ENCODE measurements at regions not wholly inside any gene's neighbourhood (a gene's known extent, or its start where the extent isn't known, plus 50 kb on each side); places are given as distances from the start of the nearest gene placed in this dataset.

- peaks cover 4% of the 10 kb centered on the region for H3K9me3 ChIP-seq (ENCODE audit: low read length)
- TF ChIP-seq ZNF790 (CRISPR knock-in tag; IDR thresholded peaks at IDR 0.05; ENCODE audit: borderline replicate concordance) (no peak), ZNF362 (CRISPR knock-in tag; IDR thresholded peaks at IDR 0.05; ENCODE audit: borderline replicate concordance) (no peak), NFE2 (CRISPR knock-in tag; IDR thresholded peaks at IDR 0.05) (no peak), STAG1 (CRISPR knock-in tag; IDR thresholded peaks at IDR 0.05) (peak; percentile 31)
- TF ChIP-seq, protein P1, sequence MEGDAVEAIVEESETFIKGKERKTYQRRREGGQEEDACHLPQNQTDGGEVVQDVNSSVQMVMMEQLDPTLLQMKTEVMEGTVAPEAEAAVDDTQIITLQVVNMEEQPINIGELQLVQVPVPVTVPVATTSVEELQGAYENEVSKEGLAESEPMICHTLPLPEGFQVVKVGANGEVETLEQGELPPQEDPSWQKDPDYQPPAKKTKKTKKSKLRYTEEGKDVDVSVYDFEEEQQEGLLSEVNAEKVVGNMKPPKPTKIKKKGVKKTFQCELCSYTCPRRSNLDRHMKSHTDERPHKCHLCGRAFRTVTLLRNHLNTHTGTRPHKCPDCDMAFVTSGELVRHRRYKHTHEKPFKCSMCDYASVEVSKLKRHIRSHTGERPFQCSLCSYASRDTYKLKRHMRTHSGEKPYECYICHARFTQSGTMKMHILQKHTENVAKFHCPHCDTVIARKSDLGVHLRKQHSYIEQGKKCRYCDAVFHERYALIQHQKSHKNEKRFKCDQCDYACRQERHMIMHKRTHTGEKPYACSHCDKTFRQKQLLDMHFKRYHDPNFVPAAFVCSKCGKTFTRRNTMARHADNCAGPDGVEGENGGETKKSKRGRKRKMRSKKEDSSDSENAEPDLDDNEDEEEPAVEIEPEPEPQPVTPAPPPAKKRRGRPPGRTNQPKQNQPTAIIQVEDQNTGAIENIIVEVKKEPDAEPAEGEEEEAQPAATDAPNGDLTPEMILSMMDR (CRISPR knock-in tag; IDR thresholded peaks at IDR 0.05): peak; percentile 24; the same call in 1 of the 2 replicates
- H3K27ac ChIP-seq (ENCODE audit: extremely low read length, insufficient read depth, low read length): no peak overlapping the region
- no TSS peak for BruUV-seq (replicated peaks)
- FAIRE-seq (no peak), DNase-seq (ENCODE audit: low spot score) (no peak), ATAC-seq (peak; percentile 51; the same call in 1 of the 3 replicates)
- H3K4me3 ChIP-seq (replicated peaks in 1 of 3; ENCODE audit: insufficient read depth in 1 of 3, low read depth in 2 of 3, low read length in 3 of 3): no peak overlapping the region
- no peaks in the 10 kb centered on the region for H3K79me2 ChIP-seq (ENCODE audit: insufficient read depth, low read length)
- no peaks in the 10 kb centered on the region for H3K27me3 ChIP-seq (ENCODE audit: control insufficient read depth in 1 of 2, insufficient read depth in 2 of 2, low read length in 2 of 2)
- 13% methylated on average over 6 of the region's 6 CpGs for WGBS (ENCODE audit: low lambda C conversion rate)
- in situ Hi-C loops (cut with HindIII; ENCODE audit: extremely low pct_ligation_motif_present, low pct_unique_long_range_greater_than_20kb): no loop called here
- intact Hi-C loops (cut with micrococcal nuclease; ENCODE audit: unreplicated experiment): no loop called here
- no peak overlapping the region for H2AFZ ChIP-seq (ENCODE audit: low read length)
- H3K4me1 ChIP-seq (ENCODE audit: insufficient read depth, low read length): no peaks in the 10 kb centered on the region
- no peak overlapping the region for H3K4me2 ChIP-seq (ENCODE audit: low read depth, low read length)
- CTCF ChIA-PET (ENCODE audit: low intra/inter-chr PET ratio, low total read pairs): no interaction called here
- POLR2A ChIA-PET: no interaction called here
- H4K20me1 ChIP-seq (ENCODE audit: insufficient read depth, low read length): no peaks in the 10 kb centered on the region
- H3K36me3 ChIP-seq (replicated peaks in 1 of 2; ENCODE audit: control insufficient read depth in 1 of 2, insufficient read depth in 2 of 2, low read length in 2 of 2): no peaks in the 10 kb centered on the region
- H3K9ac ChIP-seq (ENCODE audit: insufficient read depth, low read depth, low read length): no peak overlapping the region
Observed at GRCh38 chr3:5787861-5788488, 600.5 kb downstream of the EDEM1 start.

DNA sequence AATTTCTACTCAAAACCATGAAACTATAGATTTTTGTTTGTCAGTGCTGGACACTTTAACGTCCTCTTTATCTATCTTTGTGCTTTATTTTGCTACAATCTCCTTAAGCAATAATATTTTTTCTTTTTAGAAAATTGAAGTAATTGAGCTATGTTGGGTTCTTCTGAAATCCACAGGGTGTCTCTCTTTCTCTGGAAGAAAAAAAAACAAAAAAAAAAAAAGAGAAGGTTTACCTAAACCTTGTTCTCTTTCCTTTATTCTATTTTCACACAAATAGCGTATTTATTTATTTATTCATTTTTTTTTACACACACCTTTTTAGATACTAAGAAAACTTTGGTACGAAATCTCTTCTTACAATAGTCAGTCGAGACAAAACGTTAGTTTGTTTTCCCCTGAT is 601.0 kb downstream of the EDEM1 start:
- DNase-seq (ENCODE audit: low spot score) (no peak), ATAC-seq (no peak), FAIRE-seq (no peak)
- CTCF ChIA-PET (ENCODE audit: low intra/inter-chr PET ratio, low total read pairs): no interaction called here
- no peaks in the 10 kb centered on the region for H4K20me1 ChIP-seq (ENCODE audit: insufficient read depth, low read length)
- H3K27me3 ChIP-seq (ENCODE audit: control insufficient read depth in 1 of 2, insufficient read depth in 2 of 2, low read length in 2 of 2): no peaks in the 10 kb centered on the region
- no peaks in the 10 kb centered on the region for H3K79me2 ChIP-seq (ENCODE audit: insufficient read depth, low read length)
- no peaks in the 10 kb centered on the region for H3K36me3 ChIP-seq (replicated peaks in 1 of 2; ENCODE audit: control insufficient read depth in 1 of 2, insufficient read depth in 2 of 2, low read length in 2 of 2)
- no peak overlapping the region for H3K9ac ChIP-seq (ENCODE audit: insufficient read depth, low read depth, low read length)
- H3K9me3 ChIP-seq (ENCODE audit: low read length): peaks cover 4% of the 10 kb centered on the region
- H2AFZ ChIP-seq (ENCODE audit: low read length): no peak overlapping the region
- BruUV-seq (replicated peaks): no TSS peak
- H3K4me2 ChIP-seq (ENCODE audit: low read depth, low read length): no peak overlapping the region
- no peak overlapping the region for H3K27ac ChIP-seq (ENCODE audit: extremely low read length, insufficient read depth, low read length)
- no peak overlapping the region for H3K4me3 ChIP-seq (replicated peaks in 1 of 3; ENCODE audit: insufficient read depth in 1 of 3, low read depth in 2 of 3, low read length in 3 of 3)
- in situ Hi-C loops (cut with HindIII; ENCODE audit: extremely low pct_ligation_motif_present, low pct_unique_long_range_greater_than_20kb): no loop called here
- H3K4me1 ChIP-seq (ENCODE audit: insufficient read depth, low read length): no peaks in the 10 kb centered on the region
- WGBS (ENCODE audit: low lambda C conversion rate): 14% methylated on average over 5 of the region's 5 CpGs
- intact Hi-C loops (cut with micrococcal nuclease; ENCODE audit: unreplicated experiment): no loop called here
- POLR2A ChIA-PET: no interaction called here
- TF ChIP-seq, protein P2, sequence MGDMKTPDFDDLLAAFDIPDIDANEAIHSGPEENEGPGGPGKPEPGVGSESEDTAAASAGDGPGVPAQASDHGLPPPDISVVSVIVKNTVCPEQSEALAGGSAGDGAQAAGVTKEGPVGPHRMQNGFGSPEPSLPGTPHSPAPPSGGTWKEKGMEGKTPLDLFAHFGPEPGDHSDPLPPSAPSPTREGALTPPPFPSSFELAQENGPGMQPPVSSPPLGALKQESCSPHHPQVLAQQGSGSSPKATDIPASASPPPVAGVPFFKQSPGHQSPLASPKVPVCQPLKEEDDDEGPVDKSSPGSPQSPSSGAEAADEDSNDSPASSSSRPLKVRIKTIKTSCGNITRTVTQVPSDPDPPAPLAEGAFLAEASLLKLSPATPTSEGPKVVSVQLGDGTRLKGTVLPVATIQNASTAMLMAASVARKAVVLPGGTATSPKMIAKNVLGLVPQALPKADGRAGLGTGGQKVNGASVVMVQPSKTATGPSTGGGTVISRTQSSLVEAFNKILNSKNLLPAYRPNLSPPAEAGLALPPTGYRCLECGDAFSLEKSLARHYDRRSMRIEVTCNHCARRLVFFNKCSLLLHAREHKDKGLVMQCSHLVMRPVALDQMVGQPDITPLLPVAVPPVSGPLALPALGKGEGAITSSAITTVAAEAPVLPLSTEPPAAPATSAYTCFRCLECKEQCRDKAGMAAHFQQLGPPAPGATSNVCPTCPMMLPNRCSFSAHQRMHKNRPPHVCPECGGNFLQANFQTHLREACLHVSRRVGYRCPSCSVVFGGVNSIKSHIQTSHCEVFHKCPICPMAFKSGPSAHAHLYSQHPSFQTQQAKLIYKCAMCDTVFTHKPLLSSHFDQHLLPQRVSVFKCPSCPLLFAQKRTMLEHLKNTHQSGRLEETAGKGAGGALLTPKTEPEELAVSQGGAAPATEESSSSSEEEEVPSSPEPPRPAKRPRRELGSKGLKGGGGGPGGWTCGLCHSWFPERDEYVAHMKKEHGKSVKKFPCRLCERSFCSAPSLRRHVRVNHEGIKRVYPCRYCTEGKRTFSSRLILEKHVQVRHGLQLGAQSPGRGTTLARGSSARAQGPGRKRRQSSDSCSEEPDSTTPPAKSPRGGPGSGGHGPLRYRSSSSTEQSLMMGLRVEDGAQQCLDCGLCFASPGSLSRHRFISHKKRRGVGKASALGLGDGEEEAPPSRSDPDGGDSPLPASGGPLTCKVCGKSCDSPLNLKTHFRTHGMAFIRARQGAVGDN (CRISPR knock-in tag; IDR thresholded peaks at IDR 0.05): no peak
- TF ChIP-seq ZNF17 (CRISPR knock-in tag; IDR thresholded peaks at IDR 0.05): no peak
- no peak for TF ChIP-seq TAF15 (IDR thresholded peaks at IDR 0.05; ENCODE audit: low read depth, low read length, poor library complexity, severe bottlenecking)
- no peak for TF ChIP-seq ZNF253 (CRISPR knock-in tag; IDR thresholded peaks at IDR 0.05; ENCODE audit: borderline replicate concordance)
- TF ChIP-seq ZNF121 (CRISPR knock-in tag; IDR thresholded peaks at IDR 0.05): no peak
- no peak for TF ChIP-seq ZNF441 (CRISPR knock-in tag; IDR thresholded peaks at IDR 0.05; ENCODE audit: borderline replicate concordance)
- no peak for TF ChIP-seq KLF6 (CRISPR knock-in tag; IDR thresholded peaks at IDR 0.05)
